DOHH2 (cell line): ENCODE measurements at regions not wholly inside any gene's neighbourhood (a gene's known extent, or its start where the extent isn't known, plus 50 kb on each side); places are given as distances from the start of the nearest gene placed in this dataset.
"Not testable (repeated sequence)": the region's sequence is repeated elsewhere in the genome, so short reads cannot be mapped to it uniquely, and the experiment has no call there.

Source experiments
- EZH2phosphoT487 ChIP-seq: fragments of 200-600 bp; sonication (generic); IDR thresholded peaks from 2 replicates; pipeline ENCODE4 v1.6.1; 2017; ENCODE audit warnings: borderline replicate concordance, mild to moderate bottlenecking, antibody characterized with exemption, low read length, moderate library complexity, mixed read lengths
- TF ChIP-seq, protein P1 (sequence below): fragments of 200-600 bp; sonication (generic); IDR thresholded peaks from one replicate; pipeline ENCODE4 v1.5.1; 2014; ENCODE audit warnings: antibody characterized with exemption, mild to moderate bottlenecking, low read depth, low read length; ENCODE audit not compliant: poor library complexity, severe bottlenecking

DNA sequence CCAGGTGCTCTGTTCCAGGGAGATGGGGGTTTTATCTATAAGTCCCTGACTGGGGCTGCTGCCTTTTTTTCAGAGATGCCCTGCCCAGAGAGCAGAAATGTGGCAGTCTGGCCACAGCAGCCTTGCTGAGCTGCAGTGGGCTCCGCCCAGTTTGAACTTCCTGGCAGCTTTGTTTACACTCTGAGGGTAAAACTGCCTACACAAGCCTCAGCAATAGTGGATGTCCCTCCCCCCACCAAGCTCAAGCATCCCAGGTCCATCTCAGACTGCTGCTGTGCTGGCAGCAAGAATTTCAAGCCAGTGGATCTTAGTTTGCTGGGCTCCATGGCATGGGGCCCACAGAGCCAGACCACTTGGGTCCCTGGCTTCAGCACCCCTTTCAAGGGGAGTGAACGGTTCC, 84.8 kb upstream of the UNC13C start:
- TF ChIP-seq, protein P1, sequence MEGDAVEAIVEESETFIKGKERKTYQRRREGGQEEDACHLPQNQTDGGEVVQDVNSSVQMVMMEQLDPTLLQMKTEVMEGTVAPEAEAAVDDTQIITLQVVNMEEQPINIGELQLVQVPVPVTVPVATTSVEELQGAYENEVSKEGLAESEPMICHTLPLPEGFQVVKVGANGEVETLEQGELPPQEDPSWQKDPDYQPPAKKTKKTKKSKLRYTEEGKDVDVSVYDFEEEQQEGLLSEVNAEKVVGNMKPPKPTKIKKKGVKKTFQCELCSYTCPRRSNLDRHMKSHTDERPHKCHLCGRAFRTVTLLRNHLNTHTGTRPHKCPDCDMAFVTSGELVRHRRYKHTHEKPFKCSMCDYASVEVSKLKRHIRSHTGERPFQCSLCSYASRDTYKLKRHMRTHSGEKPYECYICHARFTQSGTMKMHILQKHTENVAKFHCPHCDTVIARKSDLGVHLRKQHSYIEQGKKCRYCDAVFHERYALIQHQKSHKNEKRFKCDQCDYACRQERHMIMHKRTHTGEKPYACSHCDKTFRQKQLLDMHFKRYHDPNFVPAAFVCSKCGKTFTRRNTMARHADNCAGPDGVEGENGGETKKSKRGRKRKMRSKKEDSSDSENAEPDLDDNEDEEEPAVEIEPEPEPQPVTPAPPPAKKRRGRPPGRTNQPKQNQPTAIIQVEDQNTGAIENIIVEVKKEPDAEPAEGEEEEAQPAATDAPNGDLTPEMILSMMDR: not testable (repeated sequence)
- TF ChIP-seq EZH2phosphoT487: not testable (repeated sequence)
